Skeletal muscle satellite cell (primary cell): ENCODE measurements at regions not wholly inside any gene's neighbourhood (a gene's known extent, or its start where the extent isn't known, plus 50 kb on each side); places are given as distances from the start of the nearest gene placed in this dataset.

Experiments used
- H3K27me3 ChIP-seq: 2 replicates; pipeline ENCODE4 v1.7.0; 2013; ENCODE audit warnings: low read length; ENCODE audit not compliant: control insufficient read depth, insufficient read depth
- H3K36me3 ChIP-seq: 2 replicates; pipeline ENCODE4 v1.7.0; 2013; ENCODE audit warnings: mild to moderate bottlenecking, control low read depth, low read length; ENCODE audit not compliant: insufficient read depth
- H3K4me1 ChIP-seq: 2 replicates; pipeline ENCODE4 v1.7.0; 2013; ENCODE audit warnings: low read length; ENCODE audit not compliant: control insufficient read depth, insufficient read depth
- H3K4me2 ChIP-seq: 2 replicates; pipeline ENCODE4 v1.7.0; 2013; ENCODE audit warnings: mild to moderate bottlenecking, low read length
- H3K4me3 ChIP-seq: 2 replicates; pipeline ENCODE4 v1.7.0; 2013; ENCODE audit warnings: low read length
- H3K9ac ChIP-seq: 2 replicates; pipeline ENCODE4 v1.7.0; 2013; ENCODE audit warnings: mild to moderate bottlenecking, low read depth, low read length, moderate library complexity
- H3K9me3 ChIP-seq: replicated peaks from 2 replicates; pipeline ENCODE4 v1.7.0; 2013; ENCODE audit warnings: mild to moderate bottlenecking, control low read depth, low read length

GRCh38 chr2:136208682-136209420, 90.9 kb upstream of the CXCR4 start:
- Histone ChIP-seq H3K4me1 (no peaks in the 10 kb centered on the region), H3K9ac (no peak overlapping the region), H3K9me3 (no peaks in the 10 kb centered on the region), H3K4me2 (no peak overlapping the region), H3K4me3 (no peak overlapping the region), H3K27me3 (no peaks in the 10 kb centered on the region), H3K36me3 (no peaks in the 10 kb centered on the region)

- Histone ChIP-seq H3K9ac (no peak overlapping the region), H3K4me1 (no peaks in the 10 kb centered on the region), H3K36me3 (no peaks in the 10 kb centered on the region), H3K9me3 (no peaks in the 10 kb centered on the region), H3K4me2 (no peak overlapping the region), H3K27me3 (no peaks in the 10 kb centered on the region), H3K4me3 (no peak overlapping the region)
These were observed 89.7 kb upstream of the CXCR4 start for GRCh38 chr2:136207665-136208064.

- Histone ChIP-seq H3K27me3 (no peaks in the 10 kb centered on the region), H3K4me1 (no peaks in the 10 kb centered on the region), H3K9me3 (no peaks in the 10 kb centered on the region), H3K9ac (no peak overlapping the region), H3K4me2 (no peak overlapping the region), H3K36me3 (no peaks in the 10 kb centered on the region), H3K4me3 (no peak overlapping the region)
These were observed 89.2 kb upstream of the CXCR4 start for GRCh38 chr2:136207030-136207623.

- Histone ChIP-seq H3K9me3 (no peaks in the 10 kb centered on the region), H3K4me2 (no peak overlapping the region), H3K4me3 (no peak overlapping the region), H3K9ac (no peak overlapping the region), H3K27me3 (no peaks in the 10 kb centered on the region), H3K36me3 (no peaks in the 10 kb centered on the region), H3K4me1 (no peaks in the 10 kb centered on the region)
These were observed 88.7 kb upstream of the CXCR4 start for GRCh38 chr2:136206613-136207012.

- Histone ChIP-seq H3K4me1 (no peaks in the 10 kb centered on the region), H3K4me2 (no peak overlapping the region), H3K9me3 (no peaks in the 10 kb centered on the region), H3K9ac (no peak overlapping the region), H3K27me3 (no peaks in the 10 kb centered on the region), H3K4me3 (no peak overlapping the region), H3K36me3 (no peaks in the 10 kb centered on the region)
These were observed 87.7 kb upstream of the CXCR4 start for GRCh38 chr2:136205615-136206014.

- Histone ChIP-seq H3K4me1 (no peaks in the 10 kb centered on the region), H3K9ac (no peak overlapping the region), H3K4me2 (no peak overlapping the region), H3K27me3 (no peaks in the 10 kb centered on the region), H3K36me3 (no peaks in the 10 kb centered on the region), H3K4me3 (no peak overlapping the region), H3K9me3 (no peaks in the 10 kb centered on the region)
These were observed 87.0 kb upstream of the CXCR4 start for GRCh38 chr2:136204971-136205370.

- H3K36me3 ChIP-seq = no peaks in the 10 kb centered on the region
- H3K9ac ChIP-seq = no peak overlapping the region
- H3K4me3 ChIP-seq = no peak overlapping the region
- H3K4me2 ChIP-seq = no peak overlapping the region
- no peaks in the 10 kb centered on the region for H3K27me3 ChIP-seq
- H3K4me1 ChIP-seq = no peaks in the 10 kb centered on the region
- H3K9me3 ChIP-seq = no peaks in the 10 kb centered on the region
These were observed 77.3 kb upstream of the CXCR4 start for GRCh38 chr2:136195226-136195625.

GRCh38 chr2:136191041-136191440, 73.1 kb upstream of the CXCR4 start:
- Histone ChIP-seq H3K4me3 (no peak overlapping the region), H3K9me3 (no peaks in the 10 kb centered on the region), H3K27me3 (no peaks in the 10 kb centered on the region), H3K4me2 (no peak overlapping the region), H3K9ac (no peak overlapping the region), H3K36me3 (no peaks in the 10 kb centered on the region), H3K4me1 (no peaks in the 10 kb centered on the region)

- no peaks in the 10 kb centered on the region for H3K4me1 ChIP-seq
- no peak overlapping the region for H3K9ac ChIP-seq
- H3K36me3 ChIP-seq = no peaks in the 10 kb centered on the region
- H3K4me2 ChIP-seq = no peak overlapping the region
- H3K27me3 ChIP-seq = no peaks in the 10 kb centered on the region
- no peak overlapping the region for H3K4me3 ChIP-seq
- H3K9me3 ChIP-seq = no peaks in the 10 kb centered on the region
These were observed 71.4 kb upstream of the CXCR4 start for GRCh38 chr2:136189221-136189782.

GRCh38 chr2:136188086-136188485, 70.1 kb upstream of the CXCR4 start:
- H3K9me3 ChIP-seq = no peaks in the 10 kb centered on the region
- no peaks in the 10 kb centered on the region for H3K27me3 ChIP-seq
- H3K36me3 ChIP-seq = no peaks in the 10 kb centered on the region
- no peaks in the 10 kb centered on the region for H3K4me1 ChIP-seq
- no peak overlapping the region for H3K9ac ChIP-seq
- no peak overlapping the region for H3K4me3 ChIP-seq
- no peak overlapping the region for H3K4me2 ChIP-seq

- H3K4me1 ChIP-seq = no peaks in the 10 kb centered on the region
- no peak overlapping the region for H3K4me2 ChIP-seq
- no peaks in the 10 kb centered on the region for H3K27me3 ChIP-seq
- H3K4me3 ChIP-seq = no peak overlapping the region
- H3K36me3 ChIP-seq = no peaks in the 10 kb centered on the region
- no peak overlapping the region for H3K9ac ChIP-seq
- H3K9me3 ChIP-seq = no peaks in the 10 kb centered on the region
These were observed 68.2 kb upstream of the CXCR4 start for GRCh38 chr2:136185981-136186776.
